Stimulated activated naive CD8-positive, alpha-beta T cell treated with anti-CD3 and anti-CD28 coated beads, Interleukin-15, amount 100 ng/mL, for 72 hours (primary cell): ENCODE measurements at regions not wholly inside any gene's neighbourhood (a gene's known extent, or its start where the extent isn't known, plus 50 kb on each side); places are given as distances from the start of the nearest gene placed in this dataset.

Experiments used
- ATAC-seq: fragments of 150-1000 bp; cut with Tn5 transposase; 2 replicates; pipeline ENCODE4 v1.10.0; 2021; ENCODE audit warnings: mild to moderate bottlenecking, moderate library complexity
- DNase-seq, 2 donors: peaks; one replicate each; pipeline ENCODE4 v3.0.0; 2021 to 2022
- H3K27ac Mint-ChIP-seq, 2 donors: one replicate each; pipeline ENCODE4 v1.8.0; 2022; ENCODE audit warnings: mild to moderate bottlenecking in 2 of 2, mixed read lengths in 2 of 2, moderate library complexity in 2 of 2
- H3K27me3 Mint-ChIP-seq: one replicate; pipeline ENCODE4 v1.8.0; 2022; ENCODE audit warnings: mixed read lengths
- H3K4me1 Mint-ChIP-seq: one replicate; pipeline ENCODE4 v1.8.0; 2022; ENCODE audit warnings: mild to moderate bottlenecking, mixed read lengths
- H3K4me3 Mint-ChIP-seq, 2 donors: one replicate each; pipeline ENCODE4 v1.8.0; 2022; ENCODE audit warnings: mild to moderate bottlenecking in 2 of 2, mixed read lengths in 2 of 2, moderate library complexity in 1 of 2
- H3K9me3 Mint-ChIP-seq, 2 donors: one replicate each; pipeline ENCODE4 v1.8.0; 2022; ENCODE audit warnings: mixed read lengths in 2 of 2

GRCh38 chr16:54689072-54689865 is 241.4 kb upstream of the IRX5 start:
- ATAC-seq (no peak), DNase-seq (no peak)
- H3K4me3 Mint-ChIP-seq = no peak overlapping the region
- peaks cover 20% of the 10 kb centered on the region for H3K27me3 Mint-ChIP-seq
- no peaks in the 10 kb centered on the region for H3K4me1 Mint-ChIP-seq
- no peak overlapping the region for H3K27ac Mint-ChIP-seq
- peaks cover 0 to 17% of the 10 kb centered on the region in 2 donors for H3K9me3 Mint-ChIP-seq

DNA sequence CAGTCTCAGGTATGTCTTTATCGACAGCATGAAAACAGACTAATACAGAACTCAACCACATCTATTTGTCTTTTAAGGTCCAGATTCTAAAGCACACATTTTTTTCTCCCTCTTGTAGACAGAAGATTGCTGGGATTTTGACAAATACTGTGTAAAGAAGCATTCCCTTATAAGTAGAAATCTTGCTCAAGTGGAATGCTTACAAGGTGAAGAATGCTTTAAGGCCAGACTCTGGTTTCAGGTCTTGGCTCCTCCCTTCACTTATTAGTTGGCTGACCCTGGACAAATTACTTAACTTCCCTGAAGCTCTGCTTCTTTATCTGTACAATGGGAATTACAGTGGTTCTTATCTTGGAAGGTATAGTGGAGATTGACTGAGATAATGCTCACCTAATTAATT is 242.3 kb upstream of the IRX5 start:
- DNase-seq (no peak), ATAC-seq (no peak)
- Mint-ChIP-seq H3K4me3 (no peak overlapping the region), H3K27me3 (peaks cover 26% of the 10 kb centered on the region), H3K4me1 (no peaks in the 10 kb centered on the region), H3K9me3 (peaks cover 0 to 17% of the 10 kb centered on the region in 2 donors), H3K27ac (no peak overlapping the region)

- DNase-seq (no peak), ATAC-seq (no peak)
- Mint-ChIP-seq H3K27me3 (peaks cover 27% of the 10 kb centered on the region), H3K9me3 (peaks cover 0 to 17% of the 10 kb centered on the region in 2 donors), H3K4me3 (no peak overlapping the region), H3K27ac (no peak overlapping the region), H3K4me1 (no peaks in the 10 kb centered on the region)
Measured at GRCh38 chr16:54687043-54687899, 243.4 kb upstream of the IRX5 start.

DNA sequence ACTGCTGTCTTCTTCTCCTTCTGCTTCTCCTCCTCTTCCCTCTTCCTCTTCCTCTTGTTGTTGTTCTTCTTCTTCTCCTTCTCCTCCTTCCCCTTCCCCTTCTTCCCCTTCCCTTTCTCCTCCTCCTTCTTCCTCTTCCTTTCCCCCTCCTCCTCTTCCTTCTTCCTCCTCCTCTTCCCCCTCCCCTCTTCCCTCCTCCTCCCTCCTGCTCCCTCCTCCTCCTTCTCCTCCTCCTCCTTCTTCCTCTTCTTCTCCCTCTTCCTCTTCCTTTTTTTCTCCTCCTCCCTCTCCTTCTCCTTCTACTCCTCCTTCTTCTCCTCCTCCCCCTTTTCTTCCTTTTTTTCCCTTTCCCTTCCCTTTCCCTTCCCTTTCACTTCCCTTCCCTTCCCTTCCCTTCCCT is 245.0 kb upstream of the IRX5 start:
- Mint-ChIP-seq H3K9me3 (peaks cover 0 to 17% of the 10 kb centered on the region in 2 donors), H3K4me1 (no peaks in the 10 kb centered on the region)
- ATAC-seq = no peak

DNA sequence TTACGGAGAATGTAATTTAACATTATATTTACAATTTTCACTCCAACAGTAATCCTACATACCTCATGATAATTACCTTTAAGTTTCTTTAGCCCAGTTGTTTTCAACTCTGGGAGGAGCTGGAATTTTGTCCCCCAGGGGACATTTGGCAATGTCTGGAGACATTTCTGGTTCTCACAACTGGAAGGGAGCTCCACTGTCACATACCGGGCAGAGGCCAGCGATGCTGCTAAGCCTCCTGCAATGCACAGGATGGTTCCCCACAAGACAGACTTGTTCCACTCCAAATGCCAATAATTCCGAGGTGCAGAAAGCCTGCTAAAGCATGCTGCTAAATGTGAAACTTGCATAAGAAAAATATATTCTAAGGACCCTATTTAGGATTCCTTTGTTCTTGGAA is 251.1 kb upstream of the IRX5 start:
- ATAC-seq (no peak), DNase-seq (no peak)
- H3K27ac Mint-ChIP-seq = no peak overlapping the region
- H3K27me3 Mint-ChIP-seq = peaks cover 8% of the 10 kb centered on the region
- H3K4me3 Mint-ChIP-seq = no peak overlapping the region
- H3K4me1 Mint-ChIP-seq = no peaks in the 10 kb centered on the region
- no peaks in the 10 kb centered on the region for H3K9me3 Mint-ChIP-seq

More for the DNA sequence above, 245.0 kb upstream of the IRX5 start:
- Mint-ChIP-seq H3K4me3 (no peak overlapping the region), H3K27me3 (peaks cover 27% of the 10 kb centered on the region), H3K27ac (no peak overlapping the region)
- DNase-seq = no peak

DNA sequence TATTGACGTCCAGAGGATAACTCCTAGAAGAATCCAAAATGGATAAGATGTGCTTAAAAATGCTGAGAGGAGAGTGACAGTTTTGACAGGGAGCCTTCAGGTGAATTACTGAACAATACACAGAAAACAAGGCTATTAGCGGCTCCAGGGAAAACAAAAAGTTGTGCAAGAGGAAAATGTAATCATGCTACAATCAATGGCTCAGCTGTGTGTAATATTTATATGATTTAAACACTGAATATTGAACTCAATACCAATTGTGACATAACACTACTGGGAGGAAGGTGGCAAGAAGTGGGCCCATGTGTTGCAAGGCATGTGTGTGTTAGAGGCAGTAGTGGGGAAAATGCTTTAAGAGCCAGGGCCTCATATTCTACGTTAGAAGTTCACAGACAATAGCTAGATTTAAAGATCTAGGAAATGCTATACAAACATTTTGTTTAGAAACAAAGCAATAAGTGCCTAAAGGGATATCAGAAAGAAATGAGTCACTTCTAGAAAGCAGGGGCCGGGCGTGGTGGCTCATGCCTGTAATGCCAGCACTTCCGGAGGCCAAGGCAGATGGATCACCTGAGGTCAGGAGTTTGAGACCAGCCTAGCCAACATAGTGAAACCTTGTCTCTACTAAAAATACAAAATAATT is 253.2 kb upstream of the IRX5 start:
- Mint-ChIP-seq H3K9me3 (no peaks in the 10 kb centered on the region), H3K27me3 (no peaks in the 10 kb centered on the region), H3K4me1 (no peaks in the 10 kb centered on the region), H3K4me3 (no peak overlapping the region), H3K27ac (no peak overlapping the region)
- DNase-seq (no peak), ATAC-seq (no peak)

DNA sequence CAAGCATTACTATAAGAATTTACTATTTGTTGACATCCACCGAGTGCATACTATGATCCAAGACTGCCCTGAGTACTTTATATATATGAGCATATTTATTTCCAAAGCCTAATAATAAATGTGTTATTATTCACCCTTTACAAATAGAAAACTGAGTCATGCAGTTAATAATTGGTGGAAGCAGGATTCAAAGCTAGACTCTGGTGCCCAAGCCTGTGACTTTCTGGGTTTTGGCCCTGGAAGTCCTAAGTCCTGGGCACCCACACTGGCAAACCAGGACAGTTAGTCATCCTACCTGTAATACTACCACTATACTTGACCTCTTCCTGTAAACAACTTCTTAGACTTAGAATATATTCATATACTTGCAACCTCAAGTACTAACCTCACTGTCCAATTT is 257.4 kb upstream of the IRX5 start:
- Mint-ChIP-seq H3K9me3 (no peaks in the 10 kb centered on the region), H3K4me1 (no peaks in the 10 kb centered on the region), H3K4me3 (no peak overlapping the region), H3K27me3 (no peaks in the 10 kb centered on the region), H3K27ac (no peak overlapping the region)
- DNase-seq = no peak
- ATAC-seq = no peak

- ATAC-seq (no peak), DNase-seq (no peak)
- no peaks in the 10 kb centered on the region for H3K9me3 Mint-ChIP-seq
- no peak overlapping the region for H3K4me3 Mint-ChIP-seq
- no peak overlapping the region for H3K27ac Mint-ChIP-seq
- no peaks in the 10 kb centered on the region for H3K4me1 Mint-ChIP-seq
- H3K27me3 Mint-ChIP-seq = no peaks in the 10 kb centered on the region
Measured at GRCh38 chr16:54672500-54672899, 258.2 kb upstream of the IRX5 start.

DNA sequence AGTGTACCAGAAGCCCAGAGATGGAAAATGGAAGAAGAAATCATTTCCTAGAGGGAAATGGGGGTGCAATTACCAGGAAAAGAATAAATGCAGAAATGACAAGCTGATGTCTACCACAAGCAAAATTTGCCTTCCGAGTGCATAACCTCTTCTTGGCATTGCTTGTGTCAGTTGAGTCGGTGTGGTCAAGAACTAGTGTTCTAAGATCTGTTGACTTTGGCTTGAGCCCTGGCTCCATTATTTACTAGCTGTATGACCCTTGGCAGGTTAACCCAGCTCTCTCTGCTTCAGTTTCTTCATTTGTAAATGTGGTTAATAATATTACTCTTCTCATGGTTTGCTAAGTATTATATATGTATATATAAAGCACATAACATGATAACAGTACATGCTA is 273.0 kb upstream of the IRX5 start:
- Mint-ChIP-seq H3K27me3 (peaks cover 34% of the 10 kb centered on the region), H3K4me3 (no peak overlapping the region), H3K9me3 (peaks cover 9% of the 10 kb centered on the region in 2 donors), H3K4me1 (peaks cover 7% of the 10 kb centered on the region), H3K27ac (no peak overlapping the region)
- DNase-seq (no peak), ATAC-seq (no peak)

DNA sequence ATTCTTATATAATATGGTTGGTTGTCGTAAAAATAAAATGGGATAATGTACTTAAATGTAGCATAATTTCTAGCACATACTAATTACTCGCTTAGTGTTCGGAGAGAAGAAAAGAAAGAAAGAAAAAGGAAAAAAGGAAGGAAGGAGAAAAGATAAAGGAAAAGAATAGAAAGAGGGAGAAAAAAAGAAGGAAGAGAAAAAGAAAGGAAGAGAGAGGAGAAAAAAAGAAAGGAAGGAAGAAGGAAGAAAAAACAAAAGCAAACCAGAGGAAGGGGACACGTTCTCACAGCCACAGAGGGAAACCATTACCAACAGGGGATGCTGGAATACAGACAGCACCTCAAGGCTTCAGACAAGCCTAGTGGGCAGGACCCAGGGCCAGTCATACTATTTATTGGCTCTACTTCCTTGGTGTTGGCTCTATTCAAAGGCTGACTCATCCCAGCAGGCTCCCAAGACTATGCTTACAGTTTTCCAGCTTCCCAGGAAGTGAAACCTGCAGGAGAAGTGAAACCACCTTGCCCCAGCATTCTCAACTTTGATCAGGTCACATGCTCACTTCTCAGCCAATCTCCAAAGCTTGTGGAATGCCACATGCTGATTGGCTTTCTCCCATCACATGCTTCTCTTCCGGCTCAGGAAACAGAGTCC is 273.5 kb upstream of the IRX5 start:
- no peak overlapping the region for H3K27ac Mint-ChIP-seq
- H3K4me1 Mint-ChIP-seq = peaks cover 7% of the 10 kb centered on the region
- H3K9me3 Mint-ChIP-seq = peaks cover 7 to 8% of the 10 kb centered on the region in 2 donors
- ATAC-seq = no peak
- no peak overlapping the region for H3K4me3 Mint-ChIP-seq
- DNase-seq = no peak
- H3K27me3 Mint-ChIP-seq = peaks cover 34% of the 10 kb centered on the region

- Mint-ChIP-seq H3K4me1 (peaks cover 7% of the 10 kb centered on the region), H3K27ac (no peak overlapping the region), H3K27me3 (peaks cover 34% of the 10 kb centered on the region), H3K9me3 (peaks cover 7 to 8% of the 10 kb centered on the region in 2 donors), H3K4me3 (no peak overlapping the region)
- no peak for DNase-seq
- ATAC-seq = no peak
Measured at GRCh38 chr16:54655121-54655590, 275.5 kb upstream of the IRX5 start.

DNA sequence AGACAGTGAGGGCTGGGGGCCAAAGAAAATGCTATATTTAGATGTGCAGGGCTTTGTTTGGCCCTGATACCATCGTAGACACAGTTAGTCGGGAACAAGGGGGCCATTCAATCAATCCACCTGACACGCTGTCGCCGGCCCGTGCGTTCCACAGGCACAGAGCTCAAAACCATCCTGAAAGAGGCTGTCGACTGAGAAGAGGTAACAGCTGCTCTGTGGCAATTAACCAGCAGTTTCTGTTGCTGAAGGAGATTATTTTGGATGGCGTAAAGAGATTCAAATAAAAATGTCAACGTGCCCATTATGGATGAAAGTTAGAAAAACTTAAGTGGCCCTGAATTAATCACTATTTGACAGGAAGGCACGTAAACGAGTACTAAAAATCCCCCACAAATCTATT is 276.2 kb upstream of the IRX5 start:
- ATAC-seq (no peak), DNase-seq (no peak)
- H3K27ac Mint-ChIP-seq = peak overlapping the region in 1 of 2 donors; percentile 43
- peaks cover 7% of the 10 kb centered on the region for H3K4me1 Mint-ChIP-seq
- H3K4me3 Mint-ChIP-seq = no peak overlapping the region
- peaks cover 7 to 8% of the 10 kb centered on the region in 2 donors for H3K9me3 Mint-ChIP-seq
- peaks cover 34% of the 10 kb centered on the region for H3K27me3 Mint-ChIP-seq

DNA sequence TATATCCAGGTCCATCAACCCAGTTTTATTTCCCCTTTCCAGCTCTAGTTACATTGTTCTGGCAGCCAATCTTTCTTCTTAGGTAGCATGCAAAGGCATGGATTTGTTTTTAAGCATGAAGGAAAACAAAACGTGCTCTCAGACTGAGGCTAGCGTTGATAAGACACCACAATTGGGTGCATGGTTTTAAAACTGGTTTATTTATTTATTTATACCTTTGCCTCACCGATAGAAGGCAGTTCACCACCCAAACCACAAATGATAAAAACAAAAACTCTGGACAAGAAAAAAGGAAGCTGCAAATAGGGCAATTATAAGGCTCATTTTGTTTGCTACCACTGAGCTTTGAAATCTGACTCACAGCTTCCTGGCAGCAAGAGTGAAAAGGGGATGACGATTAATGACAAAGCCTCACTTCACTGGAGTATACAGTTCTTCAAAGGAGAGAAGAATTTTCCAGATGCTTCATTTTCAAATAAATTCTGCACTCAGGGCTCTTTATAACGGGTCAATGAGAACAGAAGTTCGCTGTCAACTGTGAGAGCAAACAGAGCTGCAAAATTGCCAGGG is 278.4 kb upstream of the IRX5 start:
- peaks cover 32% of the 10 kb centered on the region for H3K27me3 Mint-ChIP-seq
- DNase-seq (no peak), ATAC-seq (no peak)

GRCh38 chr16:54651440-54652195 is 279.0 kb upstream of the IRX5 start:
- ATAC-seq (no peak), DNase-seq (no peak)
- Mint-ChIP-seq H3K27ac (no peak overlapping the region), H3K4me3 (no peak overlapping the region), H3K4me1 (peaks cover 7% of the 10 kb centered on the region), H3K27me3 (peaks cover 26% of the 10 kb centered on the region), H3K9me3 (peaks cover 0 to under 1% of the 10 kb centered on the region in 2 donors)

More for the DNA sequence above, 278.4 kb upstream of the IRX5 start:
- H3K4me3 Mint-ChIP-seq = no peak overlapping the region
- H3K4me1 Mint-ChIP-seq = peaks cover 7% of the 10 kb centered on the region
- H3K27ac Mint-ChIP-seq = no peak overlapping the region
- H3K9me3 Mint-ChIP-seq = peaks cover 5 to 7% of the 10 kb centered on the region in 2 donors
